Activated B cell treated with CpG ODN at 0.5 μM for 24 hours (primary cell): ENCODE measurements at regions not wholly inside any gene's neighbourhood (a gene's known extent, or its start where the extent isn't known, plus 50 kb on each side); places are given as distances from the start of the nearest gene placed in this dataset.
"Not testable (repeated sequence)": the region's sequence is repeated elsewhere in the genome, so short reads cannot be mapped to it uniquely, and the experiment has no call there.

Experiments used
- ATAC-seq: fragments of 200-7000 bp; cut with Tn5 transposase; one replicate; pipeline ENCODE4 v1.10.0; 2021; ENCODE audit warnings: low read depth, mild to moderate bottlenecking, moderate library complexity
- CTCF ChIA-PET: fragments of 350-600 bp; sonication (Branson Sonifier 250); formaldehyde crosslinking; loops from one replicate; lab custom pipeline; 2021; ENCODE audit warnings: antibody characterized with exemption; lab: Charles Lee
- POLR2A ChIA-PET: fragments of 350-600 bp; sonication (Branson Sonifier 250); formaldehyde crosslinking; loops from one replicate; lab custom pipeline; 2021; ENCODE audit warnings: antibody characterized with exemption; lab: Charles Lee
- DNase-seq: peaks from one replicate; pipeline ENCODE4 v3.0.0; 2022
- H3K27ac Mint-ChIP-seq: one replicate; pipeline ENCODE4 v1.8.0; 2020; ENCODE audit warnings: mixed read lengths
- H3K27me3 Mint-ChIP-seq: one replicate; pipeline ENCODE4 v1.8.0; 2021; ENCODE audit warnings: mixed read lengths
- H3K36me3 Mint-ChIP-seq: one replicate; pipeline ENCODE4 v1.8.0; 2021; ENCODE audit warnings: low read depth, mixed read lengths
- H3K4me1 Mint-ChIP-seq: one replicate; pipeline ENCODE4 v1.8.0; 2021; ENCODE audit warnings: mixed read lengths
- H3K4me3 Mint-ChIP-seq: one replicate; pipeline ENCODE4 v1.8.0; 2020; ENCODE audit warnings: mild to moderate bottlenecking, mixed read lengths
- H3K9me3 Mint-ChIP-seq: one replicate; pipeline ENCODE4 v1.8.0; 2020; ENCODE audit warnings: mixed read lengths
- CTCF ChIP-seq: fragments of 200-600 bp; IDR thresholded peaks from one replicate; pipeline ENCODE4 v1.8.0; 2022; ENCODE audit warnings: antibody characterized with exemption, mild to moderate bottlenecking
- intact Hi-C: fragments of 100-400 bp; cut with micrococcal nuclease; formaldehyde crosslinking; loops from one replicate; pipeline ENCODE4 v1.15.1; 2024

- intact Hi-C loops, result no loop called here
- no peaks in the 10 kb centered on the region for H3K36me3 Mint-ChIP-seq
- peaks cover 5% of the 10 kb centered on the region for H3K9me3 Mint-ChIP-seq
- POLR2A ChIA-PET, result no interaction called here
- H3K4me1 Mint-ChIP-seq, result no peaks in the 10 kb centered on the region
- H3K4me3 Mint-ChIP-seq, result no peak overlapping the region
- no peak for TF ChIP-seq CTCF
- CTCF ChIA-PET, result no interaction called here
- ATAC-seq, result no peak
- no peak overlapping the region for H3K27ac Mint-ChIP-seq
- no peak for DNase-seq
- H3K27me3 Mint-ChIP-seq, result no peaks in the 10 kb centered on the region
These were observed 322.9 kb upstream of the TFAP2D start for GRCh38 chr6:50390416-50390815.

- intact Hi-C loops, H3K4me3 Mint-ChIP-seq, H3K4me1 Mint-ChIP-seq, H3K27me3 Mint-ChIP-seq, H3K9me3 Mint-ChIP-seq, H3K27ac Mint-ChIP-seq, DNase-seq, POLR2A ChIA-PET, ATAC-seq, CTCF ChIA-PET, H3K36me3 Mint-ChIP-seq: not testable (repeated sequence)
These were observed 319.2 kb upstream of the TFAP2D start for GRCh38 chr6:50394139-50394538.

- TF ChIP-seq CTCF, result no peak
- no peak for ATAC-seq
- intact Hi-C loops, result no loop called here
- no peaks in the 10 kb centered on the region for H3K4me1 Mint-ChIP-seq
- no peak overlapping the region for H3K27ac Mint-ChIP-seq
- no peaks in the 10 kb centered on the region for H3K36me3 Mint-ChIP-seq
- no peak for DNase-seq
- CTCF ChIA-PET, result no interaction called here
- H3K27me3 Mint-ChIP-seq, result no peaks in the 10 kb centered on the region
- POLR2A ChIA-PET, result no interaction called here
- H3K4me3 Mint-ChIP-seq, result no peak overlapping the region
- H3K9me3 Mint-ChIP-seq, result peaks cover 10% of the 10 kb centered on the region
These were observed 308.7 kb upstream of the TFAP2D start for GRCh38 chr6:50404643-50405042.

GRCh38 chr6:50410579-50410978 is 302.7 kb upstream of the TFAP2D start:
- no peaks in the 10 kb centered on the region for H3K27me3 Mint-ChIP-seq
- no peaks in the 10 kb centered on the region for H3K36me3 Mint-ChIP-seq
- no peak for TF ChIP-seq CTCF
- no peaks in the 10 kb centered on the region for H3K4me1 Mint-ChIP-seq
- H3K27ac Mint-ChIP-seq, result no peak overlapping the region
- CTCF ChIA-PET, result no interaction called here
- intact Hi-C loops, result no loop called here
- H3K4me3 Mint-ChIP-seq, result no peak overlapping the region
- POLR2A ChIA-PET, result no interaction called here
- peaks cover 9% of the 10 kb centered on the region for H3K9me3 Mint-ChIP-seq
- no peak for ATAC-seq
- DNase-seq, result no peak

- H3K9me3 Mint-ChIP-seq, result peaks cover 15% of the 10 kb centered on the region
- POLR2A ChIA-PET, H3K27ac Mint-ChIP-seq, H3K4me3 Mint-ChIP-seq, H3K4me1 Mint-ChIP-seq, CTCF ChIA-PET, intact Hi-C loops, H3K36me3 Mint-ChIP-seq, DNase-seq, ATAC-seq, H3K27me3 Mint-ChIP-seq: not testable (repeated sequence)
These were observed 292.3 kb upstream of the TFAP2D start for GRCh38 chr6:50421041-50421440.

GRCh38 chr6:50427267-50427666 is 286.1 kb upstream of the TFAP2D start:
- H3K4me3 Mint-ChIP-seq, result no peak overlapping the region
- ChIA-PET CTCF (no interaction called here), POLR2A (no interaction called here)
- intact Hi-C loops, result no loop called here
- H3K9me3 Mint-ChIP-seq, result peaks cover 12% of the 10 kb centered on the region
- H3K4me1 Mint-ChIP-seq, result no peaks in the 10 kb centered on the region
- H3K27me3 Mint-ChIP-seq, result no peaks in the 10 kb centered on the region
- H3K36me3 Mint-ChIP-seq, result no peaks in the 10 kb centered on the region
- no peak overlapping the region for H3K27ac Mint-ChIP-seq
- no peak for DNase-seq
- ATAC-seq, result no peak
- no peak for TF ChIP-seq CTCF
